Pancreas (tissue), 10 donors: ENCODE measurements at regions not wholly inside any gene's neighbourhood (a gene's known extent, or its start where the extent isn't known, plus 50 kb on each side); places are given as distances from the start of the nearest gene placed in this dataset.
"Not testable (repeated sequence)": the region's sequence is repeated elsewhere in the genome, so short reads cannot be mapped to it uniquely, and the experiment has no call there.

Source experiments
- ATAC-seq, 4 donors: fragments of 200-7000 bp; cut with Tn5 transposase; one replicate each; pipeline versions ENCODE4 v1.8.0 to v1.9.1; 2020; ENCODE audit warnings: mild to moderate bottlenecking in 4 of 4, moderate library complexity in 4 of 4
- DNase-seq, 6 donors: peaks; one replicate each; pipeline ENCODE4 v3.0.0-alpha.2; 2020
- FAIRE-seq: peaks from 2 replicates; lab custom pipeline; 2012; peaks lifted over from hg19 to GRCh38; lab: Jason Lieb, UNC
- H3K27ac ChIP-seq, 4 donors: fragments of 200-600 bp; sonication (generic); 1 replicate in 3 of 4; 2 replicates in 1 of 4; pipeline versions ENCODE4 v1.5.0 to v1.8.0; 2020
- H3K27me3 ChIP-seq, 4 donors: fragments of 200-600 bp; one replicate each; pipeline ENCODE4 v1.8.0; 2021
- H3K36me3 ChIP-seq, 3 donors: fragments of 200-600 bp; sonication (generic) in 1 of 3; one replicate each; pipeline versions ENCODE4 v1.5.0 to v1.8.0; 2020 to 2021
- H3K4me1 ChIP-seq, 3 donors: fragments of 200-600 bp; one replicate each; pipeline ENCODE4 v1.8.0; 2021
- H3K4me3 ChIP-seq, 4 donors: fragments of 200-600 bp; sonication (generic) in 2 of 4; one replicate each; pipeline versions ENCODE4 v1.5.0 to v1.8.0; 2020 to 2021
- H3K9me3 ChIP-seq, 4 donors: fragments of 200-600 bp; one replicate each; pipeline ENCODE4 v1.8.0; 2021
- CTCF ChIP-seq, 4 donors: fragments of 200-600 bp; sonication (generic) in 3 of 4; IDR thresholded peaks; one replicate each; pipeline versions ENCODE4 v1.5.0 to v1.8.0; 2021; ENCODE audit warnings: antibody characterized with exemption in 4 of 4
- WGBS, 2 donors: extraction: QIAGEN DNeasy Blood & Tissue Kit; methylation state at CpG; one replicate each; pipeline ENCODE4 v1.1.7; 2013; 5-methylcytosine and 5-hydroxymethylcytosine counted together
- intact Hi-C, 3 donors: fragments of 100-400 bp; cut with DNase I; formaldehyde crosslinking; loops; one replicate each; pipeline versions ENCODE4 v1.11.1 to v1.14.2; 2022
- donor health status: healthy with polysubstance abuse.
- donor health status: DM: no; HTN: no; CAD: no; lungs with moderate emphysema.
- donor health status: DM: no; HTN: no; CAD: no.
- donor health status: control.
- donor health status: control.
- donor health status: Bipolar disorder and iron deficiency.
- donor health status: DM: yes; HTN: yes; CAD: no.
- donor health status: DM: no; HTN: no; CAD: no.
- donor health status: DM: no; HTN: no; CAD: no.
- donor health status: DM: yes; HTN: yes; CAD: no.

- Histone ChIP-seq H3K9me3 (no peaks in the 10 kb centered on the region), H3K36me3 (no peaks in the 10 kb centered on the region), H3K4me3 (no peak overlapping the region), H3K4me1 (no peaks in the 10 kb centered on the region), H3K27me3 (peaks cover 0 to 7% (median 0%) of the 10 kb centered on the region in 4 donors), H3K27ac (no peak overlapping the region)
- DNase-seq (no peak), ATAC-seq (no peak), FAIRE-seq (no peak)
- TF ChIP-seq CTCF (IDR thresholded peaks at IDR 0.05), result no peak
- intact Hi-C loops, result no loop called here
Observed at GRCh38 chrX:80576267-80576666, 156.0 kb downstream of the TENT5D start.

- FAIRE-seq, result no peak
- no peak for ATAC-seq
- 41 to 61% methylated on average over 2 of the region's 2 CpGs for WGBS, 2 donors
- Histone ChIP-seq H3K27ac (no peak overlapping the region), H3K27me3 (peaks cover 0 to 7% (median 0%) of the 10 kb centered on the region in 4 donors), H3K36me3 (no peaks in the 10 kb centered on the region), H3K4me3 (no peak overlapping the region), H3K9me3 (no peaks in the 10 kb centered on the region), H3K4me1 (no peaks in the 10 kb centered on the region)
- intact Hi-C loops, result no loop called here
- no peak for TF ChIP-seq CTCF (IDR thresholded peaks at IDR 0.05)
- peak in 1 of 6 donors; percentile 22 for DNase-seq
Observed at GRCh38 chrX:80576806-80577533, 156.7 kb downstream of the TENT5D start.

- Histone ChIP-seq H3K36me3 (no peaks in the 10 kb centered on the region), H3K4me1 (no peaks in the 10 kb centered on the region), H3K9me3 (no peaks in the 10 kb centered on the region), H3K27ac (no peak overlapping the region), H3K4me3 (no peak overlapping the region), H3K27me3 (peaks cover 0 to 7% (median 0%) of the 10 kb centered on the region in 4 donors)
- peak in 3 of 4 donors; percentile 27 to 43 (median 36) for TF ChIP-seq CTCF (IDR thresholded peaks at IDR 0.05)
- 18 to 21% methylated on average over 3 of the region's 3 CpGs for WGBS, 2 donors
- peak in 2 of 4 donors; percentile 59 to 63 for ATAC-seq
- FAIRE-seq, result peak; percentile 80
- intact Hi-C loops, result no loop called here
- no peak for DNase-seq
Observed at GRCh38 chrX:80578517-80579105, 158.4 kb downstream of the TENT5D start.

GRCh38 chrX:80590992-80591391 is 170.7 kb downstream of the TENT5D start:
- H3K27ac ChIP-seq, H3K9me3 ChIP-seq, DNase-seq, ATAC-seq, H3K36me3 ChIP-seq, intact Hi-C loops, H3K4me3 ChIP-seq, FAIRE-seq, H3K27me3 ChIP-seq, H3K4me1 ChIP-seq: not testable (repeated sequence)
- 76 to 94% methylated on average over 17 to 21 of the region's 30 CpGs for WGBS, 2 donors

GRCh38 chrX:80602036-80602860 is 182.0 kb downstream of the TENT5D start:
- Histone ChIP-seq H3K9me3 (no peaks in the 10 kb centered on the region), H3K27me3 (no peaks in the 10 kb centered on the region), H3K4me3 (no peak overlapping the region), H3K27ac (no peak overlapping the region), H3K4me1 (no peaks in the 10 kb centered on the region), H3K36me3 (no peaks in the 10 kb centered on the region)
- ATAC-seq (no peak), FAIRE-seq (no peak), DNase-seq (no peak)
- intact Hi-C loops, result no loop called here
- 23 to 29% methylated on average over 7 of the region's 7 CpGs for WGBS, 2 donors
- no peak for TF ChIP-seq CTCF (IDR thresholded peaks at IDR 0.05)
